HG03108 (cell line): ENCODE measurements at regions not wholly inside any gene's neighbourhood (a gene's known extent, or its start where the extent isn't known, plus 50 kb on each side); places are given as distances from the start of the nearest gene placed in this dataset.

ENCODE experiments used
- ATAC-seq: cut with Tn5 transposase; IDR thresholded peaks from one replicate; pipeline ENCODE4 v1.9.1; 2021; ENCODE audit warnings: moderate library complexity; ENCODE audit not compliant: unreplicated experiment

DNA sequence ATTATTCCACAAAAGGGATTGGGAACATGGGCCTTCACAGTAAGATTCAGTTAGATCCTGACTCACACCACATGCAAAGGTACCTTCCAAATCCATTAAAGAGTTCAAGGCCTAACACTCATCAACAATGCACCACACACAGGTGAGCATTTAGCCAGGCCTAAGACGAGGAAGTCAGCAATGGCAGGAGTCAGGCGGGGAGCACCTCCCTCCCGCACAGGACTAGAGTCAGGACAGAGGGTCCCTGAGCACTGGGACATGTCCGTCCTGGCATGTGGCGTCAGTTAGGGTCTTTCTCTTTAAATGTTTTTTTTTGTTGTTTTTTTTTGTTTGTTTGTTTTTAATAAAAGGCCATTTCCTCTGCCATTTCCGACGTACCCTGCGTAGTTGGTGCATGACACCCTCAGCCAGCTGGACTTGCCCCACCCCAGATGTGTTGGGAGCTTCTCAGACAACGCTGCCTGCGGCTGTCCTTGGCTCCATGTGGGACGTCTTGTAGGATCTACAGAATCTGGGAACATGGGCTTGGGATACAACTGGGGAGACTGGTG is 1458.6 kb downstream of the BRD1 start:
- ATAC-seq, result no peak

GRCh38 chr22:48367731-48368130 is 1459.9 kb downstream of the BRD1 start:
- no peak for ATAC-seq

DNA sequence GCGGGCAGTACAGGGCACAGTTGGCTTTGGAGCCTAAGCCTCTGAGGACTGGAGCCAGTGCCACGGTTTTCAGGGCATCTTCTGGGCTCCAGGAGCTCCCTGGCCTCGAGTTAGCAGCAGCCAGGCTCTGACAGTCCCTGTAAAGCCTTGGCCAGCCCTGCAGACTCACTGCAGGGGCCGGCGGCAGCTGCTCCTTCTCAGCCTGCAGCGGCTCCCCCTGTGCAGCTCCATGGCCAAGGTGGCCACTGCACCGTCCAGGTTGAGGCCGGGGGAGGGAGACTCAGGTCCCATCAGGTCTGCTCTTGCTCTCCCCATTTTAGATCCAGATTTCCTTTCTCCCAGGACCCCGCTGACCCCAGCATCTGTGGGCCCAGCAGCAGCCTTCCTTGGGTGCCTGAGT is 1461.1 kb downstream of the BRD1 start:
- no peak for ATAC-seq

GRCh38 chr22:48366056-48366455 is 1461.6 kb downstream of the BRD1 start:
- ATAC-seq, result no peak

- no peak for ATAC-seq
These were observed 1462.3 kb downstream of the BRD1 start for GRCh38 chr22:48365386-48365785.

DNA sequence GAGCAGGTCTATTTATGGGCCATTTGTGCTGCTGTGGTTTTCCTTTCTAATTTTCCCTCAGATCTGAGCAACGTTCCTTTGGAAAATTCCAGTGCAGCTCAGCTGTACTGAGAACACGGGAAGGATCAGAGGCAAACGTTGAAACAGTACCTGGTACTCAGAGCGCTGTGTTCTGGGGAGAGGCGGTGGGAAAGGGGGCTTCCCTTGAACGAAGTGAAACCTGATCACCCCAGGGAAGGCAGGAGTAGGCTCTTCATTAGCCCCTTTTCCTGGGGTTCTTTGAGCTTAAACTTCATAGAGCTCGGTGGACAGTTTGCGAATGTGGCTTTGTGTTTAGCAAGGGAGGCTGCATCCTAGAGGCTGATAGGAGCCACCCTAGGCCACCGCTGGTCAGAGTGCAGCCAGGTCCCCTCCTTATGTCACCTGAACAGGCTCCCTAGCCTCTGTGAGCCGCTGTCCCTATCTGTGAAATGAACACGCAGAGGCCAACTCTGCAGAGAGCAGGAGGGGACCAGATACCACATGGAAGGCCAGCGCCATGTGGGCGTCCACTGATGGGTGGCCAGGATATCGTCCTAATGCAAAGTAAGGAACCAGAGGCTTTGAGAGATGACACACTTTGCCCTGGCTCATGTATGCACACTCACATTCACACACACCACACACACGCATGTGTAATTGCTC is 1464.8 kb downstream of the BRD1 start:
- ATAC-seq, result no peak

GRCh38 chr22:48361099-48361639 is 1466.5 kb downstream of the BRD1 start:
- no peak for ATAC-seq

DNA sequence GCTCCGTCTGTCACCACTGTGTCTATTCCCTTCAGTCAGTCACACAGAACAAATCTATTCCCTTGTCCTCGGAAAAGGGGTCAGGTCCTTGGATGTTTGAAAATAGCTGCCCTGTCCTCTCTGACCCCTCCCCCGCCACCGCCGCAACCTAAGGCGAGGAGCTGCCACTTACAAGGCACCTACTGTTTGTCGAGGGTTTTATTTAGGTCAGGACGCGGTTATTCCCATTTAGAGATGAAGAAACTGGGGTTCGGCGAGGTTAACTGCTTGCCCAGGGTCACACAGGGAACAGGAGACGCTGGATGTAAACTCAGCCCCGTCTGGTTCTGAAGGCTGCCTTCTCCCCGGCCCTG is 1468.1 kb downstream of the BRD1 start:
- ATAC-seq, result no peak

- no peak for ATAC-seq
These were observed 1468.6 kb downstream of the BRD1 start for GRCh38 chr22:48358886-48359612.

DNA sequence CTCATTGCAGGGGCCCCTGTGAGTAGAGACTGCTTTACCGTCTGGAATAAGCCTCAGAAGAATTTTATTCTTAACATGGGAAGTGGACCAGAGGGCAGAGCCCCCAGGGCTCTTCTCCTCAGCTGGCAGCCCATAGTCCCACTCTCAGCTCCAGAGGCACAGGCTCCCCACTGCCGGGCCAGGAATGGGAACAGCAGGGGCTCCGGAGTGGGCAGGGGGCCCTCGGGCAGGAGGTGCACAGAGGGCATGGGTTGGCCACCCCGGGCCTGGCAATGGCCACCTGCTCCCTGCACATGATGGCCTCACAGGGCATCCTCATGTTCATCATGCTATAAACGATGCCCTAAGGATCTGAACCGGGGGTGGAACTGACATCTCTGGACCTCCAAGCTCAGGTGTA is 1469.7 kb downstream of the BRD1 start:
- ATAC-seq, result no peak

DNA sequence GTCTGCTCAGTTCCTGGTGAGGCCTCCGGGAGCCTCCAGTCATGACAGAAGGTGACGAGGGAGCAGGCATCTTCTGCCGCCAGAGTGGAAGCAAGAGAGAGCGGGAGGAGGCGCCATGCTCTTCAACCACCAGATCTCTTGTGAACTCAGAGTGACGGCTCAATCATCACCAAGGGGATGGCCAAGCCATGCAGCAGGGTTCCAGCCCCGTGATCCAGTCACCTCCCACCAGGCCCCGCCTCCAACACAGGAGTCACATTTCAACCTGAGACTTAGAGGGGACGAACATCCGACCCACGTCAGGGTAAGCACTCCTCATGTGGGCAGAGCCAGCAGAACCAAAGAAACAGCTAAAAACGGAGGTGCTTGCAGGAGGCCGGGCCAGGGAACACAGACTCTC is 1470.5 kb downstream of the BRD1 start:
- ATAC-seq, result no peak

GRCh38 chr22:48356731-48357130 is 1470.9 kb downstream of the BRD1 start:
- no peak for ATAC-seq

DNA sequence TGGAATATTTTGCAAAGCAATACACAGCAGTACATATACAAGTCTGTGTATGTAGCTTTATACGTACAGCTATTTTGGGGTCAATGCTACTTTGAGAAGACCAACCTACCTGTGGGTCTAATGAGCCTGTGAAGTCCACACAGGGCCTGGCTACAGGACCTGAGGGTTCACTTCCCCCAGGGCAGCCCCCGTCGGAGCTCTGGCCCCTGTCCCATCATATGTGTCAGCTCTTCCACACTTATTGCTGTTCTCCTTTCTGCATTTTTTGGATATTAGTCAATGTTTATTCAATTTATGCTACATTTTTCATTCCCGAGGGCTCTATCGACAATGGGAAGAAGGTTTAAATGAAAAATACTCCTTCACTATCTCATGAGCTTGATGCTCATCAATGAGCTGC is 1473.6 kb downstream of the BRD1 start:
- no peak for ATAC-seq

- no peak for ATAC-seq
These were observed 1474.3 kb downstream of the BRD1 start for GRCh38 chr22:48353116-48353947.

DNA sequence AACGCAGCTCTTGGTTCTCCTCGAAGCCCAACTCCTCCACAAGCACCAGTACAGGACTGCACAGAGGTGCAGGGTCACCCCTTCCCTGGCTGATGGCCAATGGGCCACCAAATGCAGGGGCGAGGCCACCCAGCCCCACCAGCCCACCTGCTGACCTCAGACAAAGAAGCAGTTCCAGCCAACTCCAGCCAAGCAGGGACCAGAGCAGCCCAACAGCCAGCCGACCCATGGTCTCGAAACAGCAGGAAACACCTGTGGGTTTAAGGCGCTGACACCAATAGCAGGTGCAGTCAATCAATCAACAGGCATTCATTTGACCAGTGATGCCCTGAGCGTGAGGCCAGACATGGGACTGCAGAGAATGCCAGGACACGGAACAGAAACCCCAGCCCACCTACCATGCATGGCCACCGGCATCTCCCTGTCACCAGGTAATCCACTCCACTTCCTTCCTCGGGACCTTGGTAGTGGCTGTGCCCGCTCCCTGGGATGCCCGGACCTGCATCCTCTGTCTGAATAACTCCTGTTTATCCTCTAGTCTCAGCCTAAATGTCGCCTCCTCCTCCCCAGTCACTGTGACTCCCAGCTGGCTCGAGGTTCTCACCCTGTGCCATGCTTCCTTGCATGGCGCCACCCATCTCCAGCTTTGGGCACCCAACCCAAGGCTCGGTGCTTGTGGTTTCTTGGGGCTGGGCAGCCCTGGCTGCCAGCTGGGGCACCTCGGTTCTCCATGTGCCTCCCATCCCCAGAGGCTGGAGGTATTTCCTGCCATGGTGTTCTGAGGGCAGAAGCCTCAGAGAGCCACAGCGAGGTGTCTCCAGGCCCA is 1475.4 kb downstream of the BRD1 start:
- ATAC-seq, result no peak

DNA sequence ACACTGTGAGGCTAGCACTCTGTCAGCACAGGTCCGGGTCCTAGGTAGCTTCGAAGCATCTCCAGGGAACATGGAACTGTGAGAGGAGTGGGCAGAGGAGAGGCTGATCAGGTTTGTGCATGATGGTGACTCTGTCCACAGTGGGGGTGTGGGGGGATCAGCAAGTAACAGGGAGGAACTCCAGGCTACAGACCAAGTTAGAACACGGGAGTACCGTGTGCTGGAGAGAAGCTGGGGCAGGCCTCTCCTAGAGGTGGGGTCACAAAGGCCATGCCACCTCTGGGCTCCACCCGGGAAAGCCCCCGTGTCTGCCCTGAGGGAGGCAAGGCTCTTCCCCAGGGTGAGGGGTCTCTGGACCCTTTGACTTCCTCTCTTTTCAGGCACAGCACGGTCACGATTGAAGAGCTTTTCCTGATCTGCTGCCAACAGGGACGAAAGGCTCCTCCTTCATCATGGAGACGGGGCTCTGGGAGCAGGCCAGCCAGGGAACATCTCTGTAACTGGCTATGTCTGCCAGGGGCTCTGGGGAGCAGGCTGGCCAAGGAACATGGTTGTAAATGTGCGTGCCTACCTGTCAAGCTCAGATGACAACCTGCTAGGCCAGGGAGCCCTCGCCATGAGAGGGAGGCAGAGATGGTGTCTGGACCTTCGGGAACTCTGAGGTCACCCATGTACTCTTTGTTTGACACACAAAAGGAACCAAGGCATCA is 1476.1 kb downstream of the BRD1 start:
- ATAC-seq, result no peak

- no peak for ATAC-seq
These were observed 1477.2 kb downstream of the BRD1 start for GRCh38 chr22:48350456-48350855.

- ATAC-seq, result no peak
These were observed 1478.8 kb downstream of the BRD1 start for GRCh38 chr22:48348855-48349254.

GRCh38 chr22:48347311-48347710 is 1480.4 kb downstream of the BRD1 start:
- ATAC-seq, result no peak

DNA sequence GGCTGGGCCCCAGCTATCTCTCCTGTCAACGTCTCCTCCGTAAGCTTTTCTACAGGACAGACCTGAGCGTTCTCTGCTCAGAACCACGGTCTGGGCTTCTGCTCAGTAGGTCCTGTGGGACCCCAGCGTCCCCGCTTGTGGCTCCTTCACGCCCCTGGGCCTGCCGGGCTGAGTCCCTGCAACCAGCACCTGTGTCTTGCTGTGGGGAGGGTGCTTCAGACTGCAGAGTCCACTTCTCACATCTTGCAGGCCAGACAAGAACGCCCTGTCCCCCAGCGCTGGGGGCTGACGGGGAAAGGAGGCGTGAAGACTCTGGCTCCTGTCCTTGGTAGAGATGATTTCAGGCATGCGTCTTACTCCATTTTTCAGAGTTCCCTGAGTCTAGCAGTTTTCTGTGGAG is 1480.8 kb downstream of the BRD1 start:
- ATAC-seq, result no peak
